CD14-positive monocyte (primary cell): ENCODE measurements at regions not wholly inside any gene's neighbourhood (a gene's known extent, or its start where the extent isn't known, plus 50 kb on each side); places are given as distances from the start of the nearest gene placed in this dataset.

Source experiments
- DNase-seq, 3 donors: peaks; one replicate each; pipeline ENCODE4 v3.0.0-alpha.2; 2011 to 2022
- H2AFZ ChIP-seq: 2 replicates; pipeline ENCODE4 v1.6.0; 2012; ENCODE audit warnings: mild to moderate bottlenecking, low read depth, low read length, inconsistent platforms; ENCODE audit not compliant: insufficient read depth, poor library complexity, severe bottlenecking
- H3K27ac ChIP-seq, 2 donors: 1 replicate in 1 of 2; 2 replicates in 1 of 2; pipeline ENCODE4 v1.5.1; 2012 to 2013; ENCODE audit warnings: low read length in 2 of 2, control low read depth in 1 of 2, inconsistent platforms in 1 of 2, low read depth in 1 of 2, mild to moderate bottlenecking in 1 of 2
- H3K27me3 ChIP-seq, 2 donors: one replicate each; pipeline versions ENCODE4 v1.6.0 to v1.6.1; 2011 to 2013; ENCODE audit warnings: low read length in 2 of 2; ENCODE audit not compliant: control insufficient read depth in 2 of 2, insufficient read depth in 2 of 2
- H3K36me3 ChIP-seq, 2 donors: replicated peaks in 1 of 2; 1 replicate in 1 of 2; 2 replicates in 1 of 2; pipeline versions ENCODE4 v1.5.1 to v1.6.1; 2012 to 2013; ENCODE audit warnings: low read length in 2 of 2, control low read depth in 1 of 2, inconsistent platforms in 1 of 2, mild to moderate bottlenecking in 1 of 2; ENCODE audit not compliant: insufficient read depth in 2 of 2, control insufficient read depth in 1 of 2
- H3K4me1 ChIP-seq, 2 donors: 1 replicate in 1 of 2; 2 replicates in 1 of 2; pipeline versions ENCODE4 v1.5.1 to v1.6.1; 2012 to 2013; ENCODE audit warnings: low read length in 2 of 2, control low read depth in 1 of 2, inconsistent platforms in 1 of 2, mild to moderate bottlenecking in 1 of 2, moderate library complexity in 1 of 2; ENCODE audit not compliant: insufficient read depth in 2 of 2, control insufficient read depth in 1 of 2
- H3K4me2 ChIP-seq: replicated peaks from 2 replicates; pipeline ENCODE3; 2012; ENCODE audit warnings: low read length, moderate library complexity, mild to moderate bottlenecking; ENCODE audit not compliant: poor library complexity, severe bottlenecking; ENCODE audit errors: extremely low read depth
- H3K4me3 ChIP-seq, 3 experiments: fragments of 200-600 bp in 1 of 3; sonication (generic) in 1 of 3; replicated peaks in 1 of 3; 1 replicate in 2 of 3; 2 replicates in 1 of 3; pipeline ENCODE4 v1.5.1; 2011 to 2013; ENCODE audit warnings: low read length in 3 of 3, mild to moderate bottlenecking in 3 of 3, control low read depth in 2 of 3, low read depth in 2 of 3, inconsistent platforms in 1 of 3, moderate library complexity in 1 of 3
- H3K79me2 ChIP-seq: 2 replicates; pipeline ENCODE4 v1.6.0; 2012; ENCODE audit warnings: mild to moderate bottlenecking, control low read depth, inconsistent platforms, low read length, moderate library complexity; ENCODE audit not compliant: insufficient read depth
- H3K9ac ChIP-seq: 2 replicates; pipeline ENCODE4 v1.6.0; 2017; ENCODE audit warnings: low read length, mild to moderate bottlenecking; ENCODE audit not compliant: insufficient read depth, poor library complexity, severe bottlenecking
- H3K9me3 ChIP-seq, 2 donors: replicated peaks in 1 of 2; 1 replicate in 1 of 2; 2 replicates in 1 of 2; pipeline versions ENCODE4 v1.5.1 to v1.6.1; 2012 to 2013; ENCODE audit warnings: low read length in 2 of 2, control low read depth in 1 of 2; ENCODE audit not compliant: control insufficient read depth in 1 of 2, insufficient read depth in 1 of 2
- H4K20me1 ChIP-seq: 2 replicates; pipeline ENCODE4 v1.6.0; 2012; ENCODE audit warnings: mild to moderate bottlenecking, low read length, control low read depth, moderate library complexity; ENCODE audit not compliant: insufficient read depth
- H3K27ac Mint-ChIP-seq, 7 donors: one replicate each; pipeline ENCODE4 v1.8.0; 2020; ENCODE audit warnings: mild to moderate bottlenecking in 7 of 7, mixed read lengths in 7 of 7, moderate library complexity in 6 of 7, inconsistent platforms in 2 of 7
- H3K27me3 Mint-ChIP-seq, 3 donors: one replicate each; pipeline ENCODE4 v1.8.0; 2021 to 2022; ENCODE audit warnings: low read depth in 3 of 3, mild to moderate bottlenecking in 3 of 3, mixed read lengths in 3 of 3, moderate library complexity in 3 of 3, inconsistent platforms in 1 of 3
- H3K36me3 Mint-ChIP-seq, 2 donors: one replicate each; pipeline ENCODE4 v1.8.0; 2020; ENCODE audit warnings: mixed read lengths in 2 of 2, inconsistent platforms in 1 of 2, mild to moderate bottlenecking in 1 of 2
- H3K4me1 Mint-ChIP-seq: one replicate; pipeline ENCODE4 v1.8.0; 2020; ENCODE audit warnings: mild to moderate bottlenecking, mixed read lengths
- H3K4me3 Mint-ChIP-seq, 2 donors: one replicate each; pipeline ENCODE4 v1.8.0; 2020; ENCODE audit warnings: mild to moderate bottlenecking in 2 of 2, mixed read lengths in 2 of 2, moderate library complexity in 1 of 2
- H3K9me3 Mint-ChIP-seq, 7 donors: one replicate each; pipeline ENCODE4 v1.8.0; 2020 to 2022; ENCODE audit warnings: mixed read lengths in 7 of 7, mild to moderate bottlenecking in 6 of 7, moderate library complexity in 6 of 7, inconsistent platforms in 2 of 7
- CTCF ChIP-seq: fragments of 200-600 bp; IDR thresholded peaks from one replicate; pipeline ENCODE4 v1.8.0; 2022; ENCODE audit warnings: antibody characterized with exemption, mild to moderate bottlenecking
- WGBS: methylation state at CpG from one replicate; pipeline ENCODE4 v1.1.5; 2013; ENCODE audit warnings: missing lambda C conversion rate; ENCODE audit not compliant: insufficient coverage; 5-methylcytosine and 5-hydroxymethylcytosine counted together
- intact Hi-C, 2 donors: fragments of 100-400 bp; cut with micrococcal nuclease; formaldehyde crosslinking; loops; one replicate each; pipeline versions ENCODE4 v1.15.0 to v1.15.1; 2023

GRCh38 chr6:103797738-103798137, 1062.0 kb downstream of the HACE1 start:
- Histone ChIP-seq H4K20me1 (no peaks in the 10 kb centered on the region), H3K4me1 (no peaks in the 10 kb centered on the region), H3K4me3 (no peak overlapping the region), H3K79me2 (no peaks in the 10 kb centered on the region), H2AFZ (no peak overlapping the region), H3K9ac (no peak overlapping the region), H3K36me3 (no peaks in the 10 kb centered on the region), H3K4me2 (no peak overlapping the region), H3K9me3 (no peaks in the 10 kb centered on the region), H3K27ac (no peak overlapping the region), H3K27me3 (no peaks in the 10 kb centered on the region)
- intact Hi-C loops, result no loop called here
- H3K4me1 Mint-ChIP-seq, result no peaks in the 10 kb centered on the region
- no peaks in the 10 kb centered on the region for H3K27me3 Mint-ChIP-seq
- no peak for DNase-seq
- H3K9me3 Mint-ChIP-seq, result peaks cover 0 to 2% (median 0%) of the 10 kb centered on the region in 7 donors
- H3K27ac Mint-ChIP-seq, result no peak overlapping the region
- peak; percentile 14 for TF ChIP-seq CTCF
- H3K36me3 Mint-ChIP-seq, result no peaks in the 10 kb centered on the region
- H3K4me3 Mint-ChIP-seq, result no peak overlapping the region
- no CpG with 5 or more reads among the region's 1 CpG for WGBS

- intact Hi-C loops, result no loop called here
- H3K4me2 ChIP-seq, result no peak overlapping the region
- WGBS, result no CpG with 5 or more reads among the region's 2 CpGs
- no peak overlapping the region for H3K4me3 ChIP-seq
- H3K9ac ChIP-seq, result no peak overlapping the region
- H3K9me3 Mint-ChIP-seq, result peaks cover 0 to 3% (median 0%) of the 10 kb centered on the region in 7 donors
- no peaks in the 10 kb centered on the region for H4K20me1 ChIP-seq
- no peaks in the 10 kb centered on the region for H3K27me3 ChIP-seq
- no peaks in the 10 kb centered on the region for H3K36me3 ChIP-seq
- DNase-seq, result no peak
- no peaks in the 10 kb centered on the region for H3K27me3 Mint-ChIP-seq
- H3K79me2 ChIP-seq, result no peaks in the 10 kb centered on the region
- no peak overlapping the region for H3K27ac ChIP-seq
- no peak overlapping the region for H3K4me3 Mint-ChIP-seq
- H3K27ac Mint-ChIP-seq, result no peak overlapping the region
- no peaks in the 10 kb centered on the region for H3K9me3 ChIP-seq
- no peaks in the 10 kb centered on the region for H3K36me3 Mint-ChIP-seq
- no peak overlapping the region for H2AFZ ChIP-seq
- TF ChIP-seq CTCF, result no peak
- no peaks in the 10 kb centered on the region for H3K4me1 Mint-ChIP-seq
- no peaks in the 10 kb centered on the region for H3K4me1 ChIP-seq
Measured at GRCh38 chr6:103791458-103791857, 1068.3 kb downstream of the HACE1 start.
